ENCODE measurements at regions not wholly inside any gene's neighbourhood (a gene's known extent, or its start where the extent isn't known, plus 50 kb on each side); places are given as distances from the start of the nearest gene placed in this dataset.

DNA sequence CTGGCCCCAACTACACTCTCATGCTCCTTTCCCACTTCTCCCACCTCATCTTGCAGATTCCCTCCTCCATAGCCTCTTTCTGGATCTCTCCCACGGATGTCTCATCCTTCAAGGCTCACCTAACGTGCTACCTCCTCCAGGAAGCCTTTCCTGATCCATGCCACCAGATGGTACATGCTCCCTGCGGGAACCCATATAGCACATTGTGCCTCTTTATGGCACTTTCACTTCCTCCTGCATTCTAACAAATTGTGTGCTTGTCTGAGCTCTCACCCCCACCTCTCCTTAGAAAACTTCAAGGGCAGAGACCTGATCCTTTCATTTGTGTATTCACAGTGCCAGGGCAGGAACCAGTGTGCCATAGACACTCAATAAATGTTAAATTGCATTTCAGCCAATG, 63.0 kb downstream of the HES1 start:
- no peak overlapping the region for H2AFZ ChIP-seq (ENCODE audit: insufficient read depth, low read depth, low read length, poor library complexity, severe bottlenecking)
- no peaks in the 10 kb centered on the region for H3K36me3 ChIP-seq (replicated peaks in 1 of 2; ENCODE audit: control insufficient read depth in 1 of 2, insufficient read depth in 2 of 2, low read length in 2 of 2)
- H3K36me3 Mint-ChIP-seq = peaks cover 0 to 8% of the 10 kb centered on the region in 2 donors
- TF ChIP-seq, protein P1, sequence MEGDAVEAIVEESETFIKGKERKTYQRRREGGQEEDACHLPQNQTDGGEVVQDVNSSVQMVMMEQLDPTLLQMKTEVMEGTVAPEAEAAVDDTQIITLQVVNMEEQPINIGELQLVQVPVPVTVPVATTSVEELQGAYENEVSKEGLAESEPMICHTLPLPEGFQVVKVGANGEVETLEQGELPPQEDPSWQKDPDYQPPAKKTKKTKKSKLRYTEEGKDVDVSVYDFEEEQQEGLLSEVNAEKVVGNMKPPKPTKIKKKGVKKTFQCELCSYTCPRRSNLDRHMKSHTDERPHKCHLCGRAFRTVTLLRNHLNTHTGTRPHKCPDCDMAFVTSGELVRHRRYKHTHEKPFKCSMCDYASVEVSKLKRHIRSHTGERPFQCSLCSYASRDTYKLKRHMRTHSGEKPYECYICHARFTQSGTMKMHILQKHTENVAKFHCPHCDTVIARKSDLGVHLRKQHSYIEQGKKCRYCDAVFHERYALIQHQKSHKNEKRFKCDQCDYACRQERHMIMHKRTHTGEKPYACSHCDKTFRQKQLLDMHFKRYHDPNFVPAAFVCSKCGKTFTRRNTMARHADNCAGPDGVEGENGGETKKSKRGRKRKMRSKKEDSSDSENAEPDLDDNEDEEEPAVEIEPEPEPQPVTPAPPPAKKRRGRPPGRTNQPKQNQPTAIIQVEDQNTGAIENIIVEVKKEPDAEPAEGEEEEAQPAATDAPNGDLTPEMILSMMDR (IDR thresholded peaks at IDR 0.05) = no peak
- H3K4me1 Mint-ChIP-seq = peaks cover 18% of the 10 kb centered on the region
- H3K9ac ChIP-seq (ENCODE audit: insufficient read depth, low read length, poor library complexity, severe bottlenecking) = no peak overlapping the region
- H3K27ac Mint-ChIP-seq = no peak overlapping the region
- intact Hi-C loops (cut with micrococcal nuclease) = no loop called here
- peaks cover 17 to 20% of the 10 kb centered on the region in 2 donors for H3K27me3 ChIP-seq (ENCODE audit: control insufficient read depth in 2 of 2, insufficient read depth in 2 of 2, low read length in 2 of 2)
- 40% methylated on average over 3 of the region's 3 CpGs for WGBS (ENCODE audit: insufficient coverage)
- peaks cover 0 to 7% (median 3%) of the 10 kb centered on the region in 7 donors for H3K9me3 Mint-ChIP-seq
- H3K79me2 ChIP-seq (ENCODE audit: insufficient read depth, low read length) = no peaks in the 10 kb centered on the region
- no peak overlapping the region for H3K27ac ChIP-seq (ENCODE audit: low read depth in 1 of 2, low read length in 2 of 2)
- peaks cover 6 to 7% of the 10 kb centered on the region in 2 donors for H3K4me1 ChIP-seq (ENCODE audit: control insufficient read depth in 1 of 2, insufficient read depth in 2 of 2, low read length in 2 of 2)
- DNase-seq = no peak
- no peak overlapping the region for H3K4me3 Mint-ChIP-seq
- peaks cover 25 to 51% (median 32%) of the 10 kb centered on the region in 3 donors for H3K27me3 Mint-ChIP-seq (ENCODE audit: low read depth in 3 of 3)
- H3K4me2 ChIP-seq (replicated peaks; ENCODE audit: extremely low read depth, low read length, poor library complexity, severe bottlenecking) = no peak overlapping the region
- H4K20me1 ChIP-seq (ENCODE audit: insufficient read depth, low read length) = no peaks in the 10 kb centered on the region
- no peaks in the 10 kb centered on the region for H3K9me3 ChIP-seq (replicated peaks in 1 of 2; ENCODE audit: control insufficient read depth in 1 of 2, insufficient read depth in 1 of 2, low read length in 2 of 2)
- H3K4me3 ChIP-seq (replicated peaks in 1 of 3; ENCODE audit: low read depth in 2 of 3, low read length in 3 of 3) = no peak overlapping the region

DNA sequence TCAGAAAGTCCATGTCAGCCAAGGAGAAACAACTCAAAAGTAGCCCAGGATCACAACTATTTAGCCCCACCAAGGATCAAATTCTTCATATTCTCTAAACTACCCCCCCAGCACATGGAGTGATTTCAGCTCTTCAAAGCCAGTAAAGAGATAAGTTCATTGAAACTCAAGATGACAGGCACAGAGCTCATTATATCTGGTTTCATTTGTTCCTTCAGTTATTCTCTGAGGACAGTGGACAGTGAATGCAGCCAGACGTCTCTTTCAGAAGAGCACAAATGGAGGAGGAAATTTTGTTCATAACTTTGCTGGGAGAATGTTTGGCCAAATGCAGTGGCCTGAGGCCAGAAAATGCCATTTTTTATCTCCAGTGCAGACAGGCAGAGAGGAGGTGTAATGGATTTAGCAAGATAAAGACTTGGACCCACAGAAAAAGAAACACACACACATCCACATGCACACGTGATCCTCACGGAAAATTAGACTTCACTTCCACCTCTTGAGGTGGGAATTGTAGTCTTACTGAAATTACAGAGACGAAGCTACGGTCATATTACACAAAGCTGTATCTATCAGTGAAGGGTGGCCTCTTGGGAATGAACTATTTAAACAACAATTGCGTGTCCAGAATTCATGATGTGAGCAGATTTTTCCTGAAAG, 64.6 kb downstream of the HES1 start:
- H3K27ac Mint-ChIP-seq = no peak overlapping the region
- 100% methylated on average over 1 of the region's 6 CpGs for WGBS (ENCODE audit: insufficient coverage)
- peaks cover 36 to 61% (median 40%) of the 10 kb centered on the region in 3 donors for H3K27me3 Mint-ChIP-seq (ENCODE audit: low read depth in 3 of 3)
- H2AFZ ChIP-seq (ENCODE audit: insufficient read depth, low read depth, low read length, poor library complexity, severe bottlenecking) = no peak overlapping the region
- H3K79me2 ChIP-seq (ENCODE audit: insufficient read depth, low read length) = no peaks in the 10 kb centered on the region
- H3K27me3 ChIP-seq (ENCODE audit: control insufficient read depth in 2 of 2, insufficient read depth in 2 of 2, low read length in 2 of 2) = peaks cover 28 to 34% of the 10 kb centered on the region in 2 donors
- no peaks in the 10 kb centered on the region for H3K9me3 ChIP-seq (replicated peaks in 1 of 2; ENCODE audit: control insufficient read depth in 1 of 2, insufficient read depth in 1 of 2, low read length in 2 of 2)
- intact Hi-C loops (cut with micrococcal nuclease) = no loop called here
- H4K20me1 ChIP-seq (ENCODE audit: insufficient read depth, low read length) = no peaks in the 10 kb centered on the region
- no peak overlapping the region for H3K4me3 Mint-ChIP-seq
- DNase-seq = no peak
- H3K27ac ChIP-seq (ENCODE audit: low read depth in 1 of 2, low read length in 2 of 2) = no peak overlapping the region
- H3K4me3 ChIP-seq (replicated peaks in 1 of 3; ENCODE audit: low read depth in 2 of 3, low read length in 3 of 3) = no peak overlapping the region
- H3K36me3 Mint-ChIP-seq = peaks cover 0 to 14% of the 10 kb centered on the region in 2 donors
- H3K9me3 Mint-ChIP-seq = peaks cover 0 to 7% (median 4%) of the 10 kb centered on the region in 7 donors
- H3K9ac ChIP-seq (ENCODE audit: insufficient read depth, low read length, poor library complexity, severe bottlenecking) = no peak overlapping the region
- peaks cover 19% of the 10 kb centered on the region for H3K4me1 Mint-ChIP-seq
- H3K36me3 ChIP-seq (replicated peaks in 1 of 2; ENCODE audit: control insufficient read depth in 1 of 2, insufficient read depth in 2 of 2, low read length in 2 of 2) = no peaks in the 10 kb centered on the region
- H3K4me1 ChIP-seq (ENCODE audit: control insufficient read depth in 1 of 2, insufficient read depth in 2 of 2, low read length in 2 of 2) = peaks cover 6 to 14% of the 10 kb centered on the region in 2 donors
- no peak overlapping the region for H3K4me2 ChIP-seq (replicated peaks; ENCODE audit: extremely low read depth, low read length, poor library complexity, severe bottlenecking)
- TF ChIP-seq, protein P1 (IDR thresholded peaks at IDR 0.05) = no peak
